ENCODE measurements at regions not wholly inside any gene's neighbourhood (a gene's known extent, or its start where the extent isn't known, plus 50 kb on each side); places are given as distances from the start of the nearest gene placed in this dataset.

- H3K27ac Mint-ChIP-seq (ENCODE audit: unreplicated experiment), result no peak overlapping the region
- no peak for FAIRE-seq
- no peaks in the 10 kb centered on the region for H3K4me1 ChIP-seq (ENCODE audit: insufficient read depth, low read length)
Observed at GRCh38 chr10:89975071-89975470, 273.7 kb downstream of the KIF20B start.

DNA sequence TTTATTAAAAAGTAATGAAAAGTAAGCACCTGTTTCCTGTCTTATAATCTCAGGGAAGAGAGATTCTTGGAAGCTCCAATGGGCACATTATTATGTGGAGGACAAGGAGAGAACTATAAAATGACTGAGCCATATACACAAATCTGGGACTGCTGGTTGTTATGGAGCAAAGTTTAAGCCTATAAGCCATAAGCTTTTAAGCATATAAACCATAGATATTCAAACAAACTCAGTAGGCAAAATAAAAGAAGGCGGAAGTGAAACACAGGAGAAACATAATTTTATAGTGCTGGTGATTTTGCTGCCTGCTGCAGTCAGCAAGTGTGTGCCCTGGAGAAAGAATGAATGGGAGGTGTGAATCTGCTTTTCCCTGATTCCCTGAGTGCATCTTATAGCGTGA is 274.4 kb downstream of the KIF20B start:
- no peaks in the 10 kb centered on the region for H3K79me2 ChIP-seq (ENCODE audit: insufficient read depth, low read length)
- H2AFZ ChIP-seq (ENCODE audit: low read depth, low read length), result no peak overlapping the region
- no peaks in the 10 kb centered on the region for H4K20me1 ChIP-seq (ENCODE audit: insufficient read depth, low read length)
- no peak overlapping the region for H3K9ac ChIP-seq (ENCODE audit: low read length)
- Mint-ChIP-seq H3K4me3 (ENCODE audit: unreplicated experiment) (no peak overlapping the region), H3K9me3 (ENCODE audit: unreplicated experiment) (peaks cover 4% of the 10 kb centered on the region), H3K27me3 (ENCODE audit: low read depth, unreplicated experiment) (peaks cover 16% of the 10 kb centered on the region), H3K36me3 (ENCODE audit: low read depth, unreplicated experiment) (no peaks in the 10 kb centered on the region), H3K4me1 (ENCODE audit: low read depth, unreplicated experiment) (no peaks in the 10 kb centered on the region), H3K27ac (ENCODE audit: unreplicated experiment) (no peak overlapping the region)
- no peak for DNase-seq (ENCODE audit: low read depth)
- H3K9me3 ChIP-seq (ENCODE audit: insufficient read depth, low read depth, low read length), result no peaks in the 10 kb centered on the region
- H3K36me3 ChIP-seq (ENCODE audit: insufficient read depth, low read length), result no peaks in the 10 kb centered on the region
- H3K4me1 ChIP-seq (ENCODE audit: insufficient read depth, low read length), result no peaks in the 10 kb centered on the region
- TF ChIP-seq, protein P1, sequence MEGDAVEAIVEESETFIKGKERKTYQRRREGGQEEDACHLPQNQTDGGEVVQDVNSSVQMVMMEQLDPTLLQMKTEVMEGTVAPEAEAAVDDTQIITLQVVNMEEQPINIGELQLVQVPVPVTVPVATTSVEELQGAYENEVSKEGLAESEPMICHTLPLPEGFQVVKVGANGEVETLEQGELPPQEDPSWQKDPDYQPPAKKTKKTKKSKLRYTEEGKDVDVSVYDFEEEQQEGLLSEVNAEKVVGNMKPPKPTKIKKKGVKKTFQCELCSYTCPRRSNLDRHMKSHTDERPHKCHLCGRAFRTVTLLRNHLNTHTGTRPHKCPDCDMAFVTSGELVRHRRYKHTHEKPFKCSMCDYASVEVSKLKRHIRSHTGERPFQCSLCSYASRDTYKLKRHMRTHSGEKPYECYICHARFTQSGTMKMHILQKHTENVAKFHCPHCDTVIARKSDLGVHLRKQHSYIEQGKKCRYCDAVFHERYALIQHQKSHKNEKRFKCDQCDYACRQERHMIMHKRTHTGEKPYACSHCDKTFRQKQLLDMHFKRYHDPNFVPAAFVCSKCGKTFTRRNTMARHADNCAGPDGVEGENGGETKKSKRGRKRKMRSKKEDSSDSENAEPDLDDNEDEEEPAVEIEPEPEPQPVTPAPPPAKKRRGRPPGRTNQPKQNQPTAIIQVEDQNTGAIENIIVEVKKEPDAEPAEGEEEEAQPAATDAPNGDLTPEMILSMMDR (IDR thresholded peaks at IDR 0.05; ENCODE audit: insufficient read depth, low read depth, low read length), result no peak
- TF ChIP-seq EZH2 (IDR thresholded peaks at IDR 0.05; ENCODE audit: insufficient read depth, low read length), result no peak
- no peak overlapping the region for H3K4me2 ChIP-seq (ENCODE audit: low read length)
- no peaks in the 10 kb centered on the region for H3K27me3 ChIP-seq (ENCODE audit: insufficient read depth, low read length)
- FAIRE-seq, result no peak
- H3K27ac ChIP-seq (ENCODE audit: low read depth, low read length), result no peak overlapping the region
- H3K4me3 ChIP-seq (ENCODE audit: insufficient read depth, low read depth, low read length), result no peak overlapping the region

More at GRCh38 chr10:89975071-89975470, 273.7 kb downstream of the KIF20B start:
- no peak overlapping the region for H3K9ac ChIP-seq (ENCODE audit: low read length)
- H3K27me3 Mint-ChIP-seq (ENCODE audit: low read depth, unreplicated experiment), result peaks cover 16% of the 10 kb centered on the region
- no peaks in the 10 kb centered on the region for H3K36me3 Mint-ChIP-seq (ENCODE audit: low read depth, unreplicated experiment)
- H3K4me3 ChIP-seq (ENCODE audit: insufficient read depth, low read depth, low read length), result no peak overlapping the region
- no peak for DNase-seq (ENCODE audit: low read depth)
- H3K4me1 Mint-ChIP-seq (ENCODE audit: low read depth, unreplicated experiment), result no peaks in the 10 kb centered on the region
- no peaks in the 10 kb centered on the region for H3K9me3 ChIP-seq (ENCODE audit: insufficient read depth, low read depth, low read length)
- H4K20me1 ChIP-seq (ENCODE audit: insufficient read depth, low read length), result no peaks in the 10 kb centered on the region
- TF ChIP-seq, protein P1 (IDR thresholded peaks at IDR 0.05; ENCODE audit: insufficient read depth, low read depth, low read length), result no peak
- TF ChIP-seq EZH2 (IDR thresholded peaks at IDR 0.05; ENCODE audit: insufficient read depth, low read length), result no peak
- H3K9me3 Mint-ChIP-seq (ENCODE audit: unreplicated experiment), result peaks cover 4% of the 10 kb centered on the region
- H3K36me3 ChIP-seq (ENCODE audit: insufficient read depth, low read length), result no peaks in the 10 kb centered on the region
- H3K79me2 ChIP-seq (ENCODE audit: insufficient read depth, low read length), result no peaks in the 10 kb centered on the region
- no peak overlapping the region for H3K4me2 ChIP-seq (ENCODE audit: low read length)
- no peaks in the 10 kb centered on the region for H3K27me3 ChIP-seq (ENCODE audit: insufficient read depth, low read length)
- no peak overlapping the region for H2AFZ ChIP-seq (ENCODE audit: low read depth, low read length)
- H3K4me3 Mint-ChIP-seq (ENCODE audit: unreplicated experiment), result no peak overlapping the region
- H3K27ac ChIP-seq (ENCODE audit: low read depth, low read length), result no peak overlapping the region

DNA sequence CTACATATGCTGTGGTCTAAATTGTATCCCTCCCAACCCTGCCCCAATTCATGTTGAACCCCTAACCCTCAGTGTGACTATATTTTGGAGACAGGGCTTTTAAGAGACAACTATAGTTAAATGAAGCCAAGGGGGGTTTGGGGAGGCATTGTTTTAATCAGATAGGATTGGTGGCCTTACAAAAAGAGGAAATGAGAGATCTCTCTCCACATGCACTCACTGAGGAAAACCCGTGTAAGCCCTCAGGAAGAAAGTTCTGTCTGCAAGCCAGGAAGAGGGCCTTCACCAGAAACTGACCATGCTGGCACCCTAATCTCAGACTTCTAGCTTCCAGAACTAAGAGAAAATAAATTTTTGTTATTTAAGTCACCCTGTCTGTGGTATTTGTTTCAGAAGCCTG is 276.7 kb downstream of the KIF20B start:
- no peak for DNase-seq (ENCODE audit: low read depth)
- Mint-ChIP-seq H3K27ac (ENCODE audit: unreplicated experiment) (no peak overlapping the region), H3K9me3 (ENCODE audit: unreplicated experiment) (peaks cover 4% of the 10 kb centered on the region), H3K4me3 (ENCODE audit: unreplicated experiment) (no peak overlapping the region), H3K4me1 (ENCODE audit: low read depth, unreplicated experiment) (no peaks in the 10 kb centered on the region), H3K27me3 (ENCODE audit: low read depth, unreplicated experiment) (peaks cover 19% of the 10 kb centered on the region), H3K36me3 (ENCODE audit: low read depth, unreplicated experiment) (no peaks in the 10 kb centered on the region)
- FAIRE-seq, result no peak
- H3K4me1 ChIP-seq (ENCODE audit: insufficient read depth, low read length), result no peaks in the 10 kb centered on the region
- H3K27me3 ChIP-seq (ENCODE audit: insufficient read depth, low read length), result no peaks in the 10 kb centered on the region
- no peak overlapping the region for H2AFZ ChIP-seq (ENCODE audit: low read depth, low read length)
- no peaks in the 10 kb centered on the region for H4K20me1 ChIP-seq (ENCODE audit: insufficient read depth, low read length)
- H3K27ac ChIP-seq (ENCODE audit: low read depth, low read length), result no peak overlapping the region
- H3K79me2 ChIP-seq (ENCODE audit: insufficient read depth, low read length), result no peaks in the 10 kb centered on the region
- no peak for TF ChIP-seq EZH2 (IDR thresholded peaks at IDR 0.05; ENCODE audit: insufficient read depth, low read length)
- H3K9ac ChIP-seq (ENCODE audit: low read length), result no peak overlapping the region
- H3K4me3 ChIP-seq (ENCODE audit: insufficient read depth, low read depth, low read length), result no peak overlapping the region
- H3K36me3 ChIP-seq (ENCODE audit: insufficient read depth, low read length), result no peaks in the 10 kb centered on the region
- no peaks in the 10 kb centered on the region for H3K9me3 ChIP-seq (ENCODE audit: insufficient read depth, low read depth, low read length)
- no peak overlapping the region for H3K4me2 ChIP-seq (ENCODE audit: low read length)
